ENCODE measurements at regions not wholly inside any gene's neighbourhood (a gene's known extent, or its start where the extent isn't known, plus 50 kb on each side); places are given as distances from the start of the nearest gene placed in this dataset.
"Not testable (repeated sequence)": the region's sequence is repeated elsewhere in the genome, so short reads cannot be mapped to it uniquely, and the experiment has no call there.

GRCh38 chr6:91080871-91081270, 494.0 kb upstream of the MAP3K7 start:
- no peak overlapping the region for H3K4me3 ChIP-seq (ENCODE audit: low read length)
- H3K27me3 ChIP-seq (ENCODE audit: insufficient read depth, low read length): no peaks in the 10 kb centered on the region
- no peaks in the 10 kb centered on the region for H3K36me3 ChIP-seq (ENCODE audit: insufficient read depth, low read depth, low read length)
- H3K9me3 ChIP-seq (ENCODE audit: insufficient read depth, low read depth, low read length): no peaks in the 10 kb centered on the region
- H3K4me1 ChIP-seq (ENCODE audit: insufficient read depth, low read length): peaks cover 16% of the 10 kb centered on the region; the same call in 1 of the 2 replicates
- H3K27ac ChIP-seq (ENCODE audit: low read length): no peak overlapping the region
- H3K9ac ChIP-seq (ENCODE audit: low read depth, low read length): no peak overlapping the region

- H3K9ac ChIP-seq (ENCODE audit: low read depth, low read length): no peak overlapping the region
- no peaks in the 10 kb centered on the region for H3K9me3 ChIP-seq (ENCODE audit: insufficient read depth, low read depth, low read length)
- no peak overlapping the region for H3K27ac ChIP-seq (ENCODE audit: low read length)
- peaks cover 16% of the 10 kb centered on the region; the same call in 1 of the 2 replicates for H3K4me1 ChIP-seq (ENCODE audit: insufficient read depth, low read length)
- H3K4me3 ChIP-seq (ENCODE audit: low read length): no peak overlapping the region
- H3K27me3 ChIP-seq (ENCODE audit: insufficient read depth, low read length): no peaks in the 10 kb centered on the region
- no peaks in the 10 kb centered on the region for H3K36me3 ChIP-seq (ENCODE audit: insufficient read depth, low read depth, low read length)
Measured at GRCh38 chr6:91079969-91080368, 493.1 kb upstream of the MAP3K7 start.

DNA sequence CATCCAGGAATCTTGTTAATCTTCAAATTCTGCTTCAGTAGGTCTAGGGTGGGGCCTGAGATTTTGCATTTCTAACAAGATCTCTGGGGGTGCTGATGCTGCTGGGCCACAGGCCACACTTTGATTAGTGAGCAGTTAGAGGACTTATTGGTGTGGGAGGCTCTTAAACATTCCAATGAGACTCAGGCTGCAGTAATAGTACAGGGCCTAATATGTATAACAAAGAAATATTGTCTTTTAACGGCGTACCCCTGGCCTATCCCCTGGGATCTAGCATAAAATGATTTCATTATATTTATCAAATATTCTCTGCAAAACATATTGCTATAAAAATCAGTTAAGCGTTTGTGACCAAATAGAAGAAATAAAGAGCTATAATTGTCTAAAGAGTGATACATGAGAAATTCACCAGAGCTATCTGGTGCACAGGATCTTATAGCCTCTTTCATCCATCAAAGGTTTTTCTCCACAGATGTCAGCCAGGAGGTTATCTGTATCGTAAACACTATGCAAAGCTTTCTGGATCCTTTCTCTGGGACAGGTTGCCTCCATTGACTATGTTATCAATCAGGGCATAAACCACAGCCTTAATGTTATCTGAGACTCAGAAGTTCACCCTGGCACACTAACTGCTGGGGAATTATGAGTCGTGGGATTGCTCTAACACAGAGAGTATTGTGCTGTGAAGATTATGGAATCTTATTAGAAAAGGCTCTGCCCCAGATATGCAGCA, 488.5 kb upstream of the MAP3K7 start:
- no peaks in the 10 kb centered on the region for H3K4me1 ChIP-seq (ENCODE audit: insufficient read depth, low read length)
- H3K27me3 ChIP-seq (ENCODE audit: insufficient read depth, low read length): no peaks in the 10 kb centered on the region
- H3K27ac ChIP-seq (ENCODE audit: low read length): no peak overlapping the region
- no peaks in the 10 kb centered on the region for H3K36me3 ChIP-seq (ENCODE audit: insufficient read depth, low read depth, low read length)
- no peak overlapping the region for H3K9ac ChIP-seq (ENCODE audit: low read depth, low read length)
- H3K9me3 ChIP-seq (ENCODE audit: insufficient read depth, low read depth, low read length): no peaks in the 10 kb centered on the region
- no peak overlapping the region for H3K4me3 ChIP-seq (ENCODE audit: low read length)

DNA sequence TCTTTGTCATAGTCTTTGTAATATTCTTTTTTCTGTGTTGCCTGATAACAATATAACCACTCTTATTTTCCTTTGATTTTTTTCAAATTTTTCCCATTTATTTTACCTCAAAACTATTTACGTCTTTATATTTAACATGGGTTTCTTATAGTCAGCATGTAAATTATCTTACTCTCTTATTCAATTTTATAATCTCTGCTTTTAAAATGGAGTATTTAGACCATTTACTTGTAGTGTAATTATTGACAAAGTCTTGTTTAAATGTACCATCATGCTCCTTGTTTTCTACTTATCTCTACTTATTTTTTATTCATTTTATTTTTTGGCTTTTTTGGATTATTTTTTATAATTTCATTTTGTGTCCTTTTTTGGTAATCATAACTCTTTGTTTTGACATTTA, 476.5 kb upstream of the MAP3K7 start:
- H3K36me3 ChIP-seq (ENCODE audit: insufficient read depth, low read depth, low read length): no peaks in the 10 kb centered on the region
- H3K4me1 ChIP-seq (ENCODE audit: insufficient read depth, low read length): no peaks in the 10 kb centered on the region
- no peak overlapping the region for H3K27ac ChIP-seq (ENCODE audit: low read length)
- no peak overlapping the region for H3K9ac ChIP-seq (ENCODE audit: low read depth, low read length)
- peaks cover 3% of the 10 kb centered on the region; the same call in 1 of the 2 replicates for H3K9me3 ChIP-seq (ENCODE audit: insufficient read depth, low read depth, low read length)
- H3K27me3 ChIP-seq (ENCODE audit: insufficient read depth, low read length): no peaks in the 10 kb centered on the region
- H3K4me3 ChIP-seq (ENCODE audit: low read length): no peak overlapping the region

GRCh38 chr6:91057689-91058088, 470.8 kb upstream of the MAP3K7 start:
- Histone ChIP-seq H3K4me3 (ENCODE audit: low read length) (no peak overlapping the region), H3K4me1 (ENCODE audit: insufficient read depth, low read length) (no peaks in the 10 kb centered on the region), H3K27ac (ENCODE audit: low read length) (no peak overlapping the region), H3K9ac (ENCODE audit: low read depth, low read length) (no peak overlapping the region), H3K36me3 (ENCODE audit: insufficient read depth, low read depth, low read length) (no peaks in the 10 kb centered on the region), H3K9me3 (ENCODE audit: insufficient read depth, low read depth, low read length) (peaks cover 5% of the 10 kb centered on the region; the same call in 1 of the 2 replicates), H3K27me3 (ENCODE audit: insufficient read depth, low read length) (no peaks in the 10 kb centered on the region)

DNA sequence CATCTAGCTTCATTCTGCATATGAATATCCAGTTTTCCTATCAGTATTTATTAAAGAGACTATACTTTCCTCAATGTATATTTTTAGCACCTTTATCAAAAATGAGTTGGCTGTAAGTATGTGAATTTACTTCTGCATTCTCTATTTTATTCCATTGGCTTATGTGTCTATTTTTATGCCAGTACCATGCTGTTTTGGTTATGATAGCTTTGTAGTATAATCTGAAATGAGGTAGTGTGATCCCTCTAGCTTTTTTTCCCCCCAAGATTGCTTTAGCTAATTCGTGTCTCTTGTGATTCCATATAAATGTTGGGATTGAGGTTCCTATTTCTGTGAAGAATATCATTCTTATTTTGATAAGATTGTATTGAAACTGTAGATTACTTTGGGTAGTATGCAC, 469.1 kb upstream of the MAP3K7 start:
- no peaks in the 10 kb centered on the region for H3K36me3 ChIP-seq (ENCODE audit: insufficient read depth, low read depth, low read length)
- no peaks in the 10 kb centered on the region for H3K4me1 ChIP-seq (ENCODE audit: insufficient read depth, low read length)
- H3K27ac ChIP-seq (ENCODE audit: low read length): no peak overlapping the region
- no peak overlapping the region for H3K9ac ChIP-seq (ENCODE audit: low read depth, low read length)
- H3K9me3 ChIP-seq (ENCODE audit: insufficient read depth, low read depth, low read length): peaks cover 5% of the 10 kb centered on the region; the same call in 1 of the 2 replicates
- H3K4me3 ChIP-seq (ENCODE audit: low read length): no peak overlapping the region
- H3K27me3 ChIP-seq (ENCODE audit: insufficient read depth, low read length): no peaks in the 10 kb centered on the region

DNA sequence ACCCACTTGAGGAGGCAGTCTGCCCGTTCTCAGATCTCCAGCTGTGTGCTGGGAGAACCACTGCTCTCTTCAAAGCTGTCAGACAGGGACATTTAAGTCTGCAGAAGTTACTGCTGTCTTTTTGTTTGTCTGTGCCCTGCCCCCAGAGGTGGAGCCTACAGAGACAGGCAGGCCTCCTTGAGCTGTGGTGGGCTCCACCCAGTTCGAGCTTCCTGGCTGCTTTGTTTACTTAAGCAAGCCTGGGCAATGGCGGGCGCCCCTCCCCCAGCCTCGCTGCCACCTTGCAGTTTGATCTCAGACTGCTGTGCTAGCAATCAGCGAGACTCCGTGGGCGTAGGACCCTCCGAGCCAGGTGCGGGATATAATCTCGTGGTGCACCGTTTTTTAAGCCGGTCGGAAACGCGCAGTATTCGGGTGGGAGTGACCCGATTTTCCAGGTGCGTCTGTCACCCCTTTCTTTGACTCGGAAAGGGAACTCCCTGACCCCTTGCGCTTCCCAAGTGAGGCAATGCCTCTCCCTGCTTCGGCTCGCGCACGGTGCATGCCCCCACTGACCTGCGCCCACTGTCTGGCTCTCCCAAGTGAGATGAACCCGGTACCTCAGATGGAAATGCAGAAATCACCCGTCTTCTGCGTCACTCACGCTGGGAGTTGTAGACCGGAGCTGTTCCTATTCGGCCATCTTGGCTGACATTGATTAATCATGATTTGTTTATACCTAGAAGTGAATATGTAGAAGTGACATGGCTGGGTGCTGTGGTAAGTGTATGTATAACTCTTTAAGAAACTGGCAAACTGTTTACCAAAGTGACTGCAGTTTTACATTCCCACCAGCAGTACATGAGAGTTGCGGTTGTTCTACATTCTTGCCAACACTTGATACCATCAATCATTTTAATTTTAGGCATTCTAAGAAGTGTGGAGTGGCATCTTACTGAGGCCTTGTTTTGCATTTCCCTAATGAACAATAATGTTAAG, 465.9 kb upstream of the MAP3K7 start:
- not testable (repeated sequence) for H3K9ac ChIP-seq (ENCODE audit: low read depth, low read length); H3K4me1 ChIP-seq (ENCODE audit: insufficient read depth, low read length); H3K9me3 ChIP-seq (ENCODE audit: insufficient read depth, low read depth, low read length); H3K36me3 ChIP-seq (ENCODE audit: insufficient read depth, low read depth, low read length); H3K27ac ChIP-seq (ENCODE audit: low read length); H3K27me3 ChIP-seq (ENCODE audit: insufficient read depth, low read length); H3K4me3 ChIP-seq (ENCODE audit: low read length)

GRCh38 chr6:91045161-91045560, 458.3 kb upstream of the MAP3K7 start:
- Histone ChIP-seq H3K27ac (ENCODE audit: low read length) (no peak overlapping the region), H3K9me3 (ENCODE audit: insufficient read depth, low read depth, low read length) (no peaks in the 10 kb centered on the region), H3K9ac (ENCODE audit: low read depth, low read length) (no peak overlapping the region), H3K36me3 (ENCODE audit: insufficient read depth, low read depth, low read length) (no peaks in the 10 kb centered on the region), H3K27me3 (ENCODE audit: insufficient read depth, low read length) (no peaks in the 10 kb centered on the region), H3K4me1 (ENCODE audit: insufficient read depth, low read length) (no peaks in the 10 kb centered on the region), H3K4me3 (ENCODE audit: low read length) (no peak overlapping the region)

DNA sequence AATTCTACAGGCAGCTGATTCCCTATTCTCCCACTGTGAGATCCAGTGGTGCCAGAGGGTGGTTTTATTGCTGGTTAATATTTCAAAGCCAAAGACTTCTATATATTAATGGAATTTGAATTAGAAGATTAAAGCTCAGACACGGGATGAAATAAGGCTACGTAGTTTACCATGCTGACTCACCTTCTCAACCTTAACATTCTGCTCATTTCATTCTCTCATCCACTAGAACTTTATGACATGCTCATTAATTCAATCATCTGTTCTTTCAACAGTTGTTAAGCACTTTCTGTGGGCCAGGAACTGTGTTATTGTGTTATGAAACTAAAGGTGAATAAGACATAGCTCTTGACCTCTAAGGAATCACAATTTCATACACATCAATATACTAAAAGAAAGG, 456.9 kb upstream of the MAP3K7 start:
- Histone ChIP-seq H3K4me3 (ENCODE audit: low read length) (no peak overlapping the region), H3K9ac (ENCODE audit: low read depth, low read length) (no peak overlapping the region), H3K27me3 (ENCODE audit: insufficient read depth, low read length) (no peaks in the 10 kb centered on the region), H3K27ac (ENCODE audit: low read length) (no peak overlapping the region), H3K9me3 (ENCODE audit: insufficient read depth, low read depth, low read length) (no peaks in the 10 kb centered on the region), H3K36me3 (ENCODE audit: insufficient read depth, low read depth, low read length) (no peaks in the 10 kb centered on the region), H3K4me1 (ENCODE audit: insufficient read depth, low read length) (no peaks in the 10 kb centered on the region)

DNA sequence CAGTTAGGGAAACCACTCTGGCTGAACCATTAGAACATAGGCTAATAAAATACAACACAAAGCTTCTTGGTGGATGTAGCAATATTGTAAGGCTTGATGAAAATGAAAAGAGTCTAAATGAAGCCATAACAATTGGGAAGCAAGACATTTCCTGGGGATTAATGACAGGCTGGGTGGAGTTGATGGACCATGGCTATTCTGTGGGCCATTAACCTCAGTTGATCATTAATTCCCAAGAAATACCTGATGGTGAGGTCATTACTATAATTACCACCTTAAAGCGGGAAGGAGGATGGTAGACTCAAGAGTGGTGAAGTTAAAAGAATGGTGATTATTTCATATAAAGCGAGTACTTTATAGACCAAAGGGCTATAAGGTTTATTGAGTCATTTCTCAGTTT, 455.8 kb upstream of the MAP3K7 start:
- no peak overlapping the region for H3K4me3 ChIP-seq (ENCODE audit: low read length)
- no peak overlapping the region for H3K9ac ChIP-seq (ENCODE audit: low read depth, low read length)
- no peaks in the 10 kb centered on the region for H3K36me3 ChIP-seq (ENCODE audit: insufficient read depth, low read depth, low read length)
- no peaks in the 10 kb centered on the region for H3K9me3 ChIP-seq (ENCODE audit: insufficient read depth, low read depth, low read length)
- H3K27ac ChIP-seq (ENCODE audit: low read length): no peak overlapping the region
- H3K27me3 ChIP-seq (ENCODE audit: insufficient read depth, low read length): no peaks in the 10 kb centered on the region
- H3K4me1 ChIP-seq (ENCODE audit: insufficient read depth, low read length): no peaks in the 10 kb centered on the region

DNA sequence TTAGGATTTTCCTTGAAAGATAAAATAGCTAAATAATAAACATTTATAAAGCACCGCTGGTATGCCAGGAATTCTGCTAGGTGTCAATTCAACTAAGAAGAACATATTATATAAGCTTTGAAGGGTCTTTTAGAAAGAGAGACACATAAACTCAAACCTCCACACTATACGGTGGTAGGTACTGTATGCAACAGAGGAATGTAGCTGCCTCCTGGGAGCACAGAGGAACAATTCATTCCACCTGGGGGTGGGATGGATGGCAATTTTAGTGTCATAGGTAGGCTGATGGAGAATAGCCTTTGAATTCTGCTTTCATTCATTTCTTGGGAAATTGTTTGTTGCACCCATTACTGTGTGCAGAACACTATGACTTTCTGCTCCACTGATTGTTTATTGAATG, 447.1 kb upstream of the MAP3K7 start:
- H3K27me3 ChIP-seq (ENCODE audit: insufficient read depth, low read length): no peaks in the 10 kb centered on the region
- H3K4me1 ChIP-seq (ENCODE audit: insufficient read depth, low read length): peaks cover 7% of the 10 kb centered on the region; the same call in 1 of the 2 replicates
- no peak overlapping the region for H3K9ac ChIP-seq (ENCODE audit: low read depth, low read length)
- H3K4me3 ChIP-seq (ENCODE audit: low read length): no peak overlapping the region
- no peak overlapping the region for H3K27ac ChIP-seq (ENCODE audit: low read length)
- H3K36me3 ChIP-seq (ENCODE audit: insufficient read depth, low read depth, low read length): no peaks in the 10 kb centered on the region
- H3K9me3 ChIP-seq (ENCODE audit: insufficient read depth, low read depth, low read length): no peaks in the 10 kb centered on the region

GRCh38 chr6:91031581-91031980, 444.7 kb upstream of the MAP3K7 start:
- peaks cover 7% of the 10 kb centered on the region; the same call in 1 of the 2 replicates for H3K4me1 ChIP-seq (ENCODE audit: insufficient read depth, low read length)
- H3K9me3 ChIP-seq (ENCODE audit: insufficient read depth, low read depth, low read length): no peaks in the 10 kb centered on the region
- H3K36me3 ChIP-seq (ENCODE audit: insufficient read depth, low read depth, low read length): no peaks in the 10 kb centered on the region
- no peak overlapping the region for H3K27ac ChIP-seq (ENCODE audit: low read length)
- H3K4me3 ChIP-seq (ENCODE audit: low read length): no peak overlapping the region
- H3K9ac ChIP-seq (ENCODE audit: low read depth, low read length): no peak overlapping the region
- no peaks in the 10 kb centered on the region for H3K27me3 ChIP-seq (ENCODE audit: insufficient read depth, low read length)
